Suprapubic skin (tissue), 4 donors: ENCODE measurements at regions not wholly inside any gene's neighbourhood (a gene's known extent, or its start where the extent isn't known, plus 50 kb on each side); places are given as distances from the start of the nearest gene placed in this dataset.

Source experiments
- DNase-seq, 2 donors: peaks; one replicate each; pipeline ENCODE4 v3.0.0-alpha.2; 2019; ENCODE audit warnings: low spot score in 2 of 2
- H3K27ac ChIP-seq: fragments of 200-600 bp; sonication (generic); one replicate; pipeline ENCODE4 v1.5.1; 2019
- H3K27me3 ChIP-seq: fragments of 200-600 bp; sonication (generic); one replicate; pipeline ENCODE4 v1.5.1; 2019
- H3K36me3 ChIP-seq: fragments of 200-600 bp; sonication (generic); one replicate; pipeline ENCODE4 v1.5.1; 2019
- H3K4me1 ChIP-seq: fragments of 200-600 bp; sonication (generic); one replicate; pipeline ENCODE4 v1.5.1; 2019
- H3K4me3 ChIP-seq: fragments of 200-600 bp; sonication (generic); one replicate; pipeline ENCODE4 v1.5.1; 2019; ENCODE audit warnings: mild to moderate bottlenecking
- H3K9me3 ChIP-seq: fragments of 200-600 bp; sonication (generic); one replicate; pipeline ENCODE4 v1.5.1; 2019
- EP300 ChIP-seq: sonication (generic); formaldehyde crosslinking; IDR thresholded peaks from one replicate; pipeline ENCODE4 v1.6.1; 2017; ENCODE audit warnings: antibody characterized with exemption
- POLR2A ChIP-seq, 2 donors: fragments of 450-650 bp; IDR thresholded peaks; one replicate each; pipeline ENCODE4 v1.6.1; 2017; ENCODE audit warnings: antibody characterized with exemption in 2 of 2, mild to moderate bottlenecking in 2 of 2, moderate library complexity in 2 of 2
- POLR2AphosphoS5 ChIP-seq, 3 donors: sonication (generic); formaldehyde crosslinking; IDR thresholded peaks; one replicate each; pipeline ENCODE4 v1.6.1; 2017; ENCODE audit warnings: antibody characterized with exemption in 3 of 3
- WGBS: methylation state at CpG from one replicate; pipeline ENCODE4 v1.1.5; 2018; 5-methylcytosine and 5-hydroxymethylcytosine counted together
- TF ChIP-seq, protein P1 (sequence below), 2 donors: fragments of 200-600 bp in 1 of 2; fragments of 450-650 bp in 1 of 2; sonication (generic) in 1 of 2; IDR thresholded peaks; one replicate each; pipeline ENCODE4 v1.5.1; 2016 to 2019; ENCODE audit warnings: antibody characterized with exemption in 2 of 2, mild to moderate bottlenecking in 1 of 2, moderate library complexity in 1 of 2

DNA sequence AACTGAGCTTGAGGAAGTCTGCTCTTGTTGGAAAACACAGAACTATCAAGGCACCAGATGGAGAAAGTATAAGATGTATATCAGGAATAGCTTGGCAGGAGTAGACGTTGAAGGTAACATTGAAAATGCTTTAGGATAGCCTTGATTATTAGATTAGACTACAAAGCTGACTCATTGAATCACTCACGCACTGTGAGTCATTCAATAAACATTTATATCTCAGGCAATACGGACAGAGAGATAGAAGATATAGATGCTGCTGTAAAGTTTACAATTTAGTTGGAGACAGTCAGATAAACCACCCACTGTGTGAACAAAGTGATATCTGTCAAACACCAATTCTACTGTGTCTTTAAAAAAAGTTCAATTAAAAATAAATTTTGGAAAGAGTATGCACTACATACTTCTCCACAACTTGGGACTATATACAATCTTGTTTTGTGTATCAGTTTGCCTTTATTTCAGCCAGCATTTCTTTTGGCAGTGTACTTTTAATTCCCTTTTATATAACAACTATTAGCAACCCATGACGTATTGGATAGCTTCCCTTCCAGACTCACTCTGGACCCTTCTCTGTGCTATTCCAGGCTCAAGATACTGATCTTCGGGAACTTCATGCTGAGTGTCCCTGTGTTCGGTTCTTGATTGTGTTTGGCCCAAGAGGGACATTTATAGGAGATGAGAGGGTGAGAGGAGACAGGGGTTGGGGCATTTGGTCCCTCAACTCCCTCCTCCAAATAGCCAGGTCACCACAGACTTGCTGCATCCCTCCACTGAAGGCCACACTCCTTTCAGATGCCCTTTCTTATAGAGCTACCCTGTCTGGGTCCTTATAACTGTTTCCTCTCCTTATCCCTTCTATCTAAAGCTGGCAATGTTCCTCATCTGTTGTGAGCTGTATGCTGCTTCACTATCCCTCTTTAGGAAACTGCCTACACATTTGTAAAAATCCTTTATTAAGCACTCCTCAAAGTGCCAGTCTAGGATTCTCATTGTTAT lies 176.6 kb upstream of the PTPRK start:
- TF ChIP-seq, protein P1, sequence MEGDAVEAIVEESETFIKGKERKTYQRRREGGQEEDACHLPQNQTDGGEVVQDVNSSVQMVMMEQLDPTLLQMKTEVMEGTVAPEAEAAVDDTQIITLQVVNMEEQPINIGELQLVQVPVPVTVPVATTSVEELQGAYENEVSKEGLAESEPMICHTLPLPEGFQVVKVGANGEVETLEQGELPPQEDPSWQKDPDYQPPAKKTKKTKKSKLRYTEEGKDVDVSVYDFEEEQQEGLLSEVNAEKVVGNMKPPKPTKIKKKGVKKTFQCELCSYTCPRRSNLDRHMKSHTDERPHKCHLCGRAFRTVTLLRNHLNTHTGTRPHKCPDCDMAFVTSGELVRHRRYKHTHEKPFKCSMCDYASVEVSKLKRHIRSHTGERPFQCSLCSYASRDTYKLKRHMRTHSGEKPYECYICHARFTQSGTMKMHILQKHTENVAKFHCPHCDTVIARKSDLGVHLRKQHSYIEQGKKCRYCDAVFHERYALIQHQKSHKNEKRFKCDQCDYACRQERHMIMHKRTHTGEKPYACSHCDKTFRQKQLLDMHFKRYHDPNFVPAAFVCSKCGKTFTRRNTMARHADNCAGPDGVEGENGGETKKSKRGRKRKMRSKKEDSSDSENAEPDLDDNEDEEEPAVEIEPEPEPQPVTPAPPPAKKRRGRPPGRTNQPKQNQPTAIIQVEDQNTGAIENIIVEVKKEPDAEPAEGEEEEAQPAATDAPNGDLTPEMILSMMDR (IDR thresholded peaks at IDR 0.05): no peak
- TF ChIP-seq POLR2AphosphoS5 (IDR thresholded peaks at IDR 0.05) (no peak), POLR2A (IDR thresholded peaks at IDR 0.05) (no peak), EP300 (no peak)
- WGBS: 57% methylated on average over 6 of the region's 6 CpGs
- Histone ChIP-seq H3K4me1 (no peaks in the 10 kb centered on the region), H3K4me3 (no peak overlapping the region), H3K27ac (no peak overlapping the region), H3K9me3 (no peaks in the 10 kb centered on the region), H3K27me3 (no peaks in the 10 kb centered on the region), H3K36me3 (no peaks in the 10 kb centered on the region)
- no peak for DNase-seq

DNA sequence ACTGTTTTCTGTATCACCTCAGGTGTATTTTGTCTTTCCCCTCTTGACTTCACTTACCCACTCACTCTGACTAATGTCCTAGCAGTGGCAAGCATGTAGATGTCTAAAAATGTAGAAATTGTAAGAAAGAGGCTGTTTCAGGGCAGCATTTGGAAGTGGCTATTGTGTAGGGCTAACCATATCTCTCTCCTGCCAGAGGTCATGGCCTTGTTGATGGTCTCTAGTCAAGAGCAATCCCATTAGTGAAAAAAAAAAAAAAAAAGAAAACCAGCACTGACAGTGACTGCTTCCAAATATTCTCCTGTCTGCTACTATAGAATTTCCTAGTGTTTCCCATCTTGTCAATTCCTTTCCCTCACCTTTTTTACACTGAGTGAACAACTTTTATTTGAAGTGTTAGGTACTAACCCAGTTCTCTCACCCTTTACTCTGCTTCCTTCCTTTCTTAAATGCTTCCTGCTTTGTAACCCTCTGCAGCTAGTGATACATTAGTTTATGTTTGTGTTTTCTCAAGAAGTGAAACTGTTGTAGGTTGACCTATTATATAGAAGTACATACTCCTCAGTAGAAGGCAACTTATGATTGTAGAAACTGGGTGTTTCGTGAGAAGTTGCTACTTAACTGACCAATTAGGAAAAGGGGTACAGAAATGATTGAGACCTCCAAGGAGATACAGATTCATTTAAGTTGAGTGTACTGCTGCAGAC lies 174.1 kb upstream of the PTPRK start:
- DNase-seq: no peak
- H3K36me3 ChIP-seq: no peaks in the 10 kb centered on the region
- no peak overlapping the region for H3K4me3 ChIP-seq
- no peaks in the 10 kb centered on the region for H3K9me3 ChIP-seq
- no peaks in the 10 kb centered on the region for H3K27me3 ChIP-seq
- H3K27ac ChIP-seq: no peak overlapping the region
- no peaks in the 10 kb centered on the region for H3K4me1 ChIP-seq
- TF ChIP-seq POLR2AphosphoS5 (IDR thresholded peaks at IDR 0.05) (no peak), EP300 (no peak), POLR2A (IDR thresholded peaks at IDR 0.05) (no peak)
- TF ChIP-seq, protein P1 (IDR thresholded peaks at IDR 0.05): no peak
- 87% methylated on average over 1 of the region's 1 CpG for WGBS

DNA sequence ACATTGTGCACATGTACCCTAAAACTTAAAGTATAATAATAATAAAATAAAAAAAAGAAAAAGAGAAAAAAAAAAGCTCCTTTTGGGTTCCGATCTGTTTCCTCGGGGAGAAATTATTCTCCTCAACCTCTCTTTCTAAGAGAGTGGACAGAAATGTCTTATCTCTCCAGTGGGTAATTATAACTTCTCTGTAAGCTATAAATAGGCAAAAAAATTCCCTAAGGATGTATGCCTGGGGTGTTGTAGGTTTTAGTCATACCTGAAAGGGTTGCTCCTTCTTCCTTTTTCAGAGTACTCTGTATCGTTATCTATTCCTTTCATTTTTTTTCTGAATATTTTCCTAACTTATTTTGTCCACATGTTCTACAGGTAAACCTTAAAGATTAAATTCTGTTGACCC lies 169.7 kb upstream of the PTPRK start:
- TF ChIP-seq POLR2AphosphoS5 (IDR thresholded peaks at IDR 0.05) (no peak), EP300 (no peak), POLR2A (IDR thresholded peaks at IDR 0.05) (no peak)
- TF ChIP-seq, protein P1 (IDR thresholded peaks at IDR 0.05): no peak
- Histone ChIP-seq H3K4me3 (no peak overlapping the region), H3K9me3 (no peaks in the 10 kb centered on the region), H3K27me3 (no peaks in the 10 kb centered on the region), H3K36me3 (no peaks in the 10 kb centered on the region), H3K27ac (no peak overlapping the region), H3K4me1 (no peaks in the 10 kb centered on the region)
- WGBS: 87% methylated on average over 3 of the region's 3 CpGs
- no peak for DNase-seq

DNA sequence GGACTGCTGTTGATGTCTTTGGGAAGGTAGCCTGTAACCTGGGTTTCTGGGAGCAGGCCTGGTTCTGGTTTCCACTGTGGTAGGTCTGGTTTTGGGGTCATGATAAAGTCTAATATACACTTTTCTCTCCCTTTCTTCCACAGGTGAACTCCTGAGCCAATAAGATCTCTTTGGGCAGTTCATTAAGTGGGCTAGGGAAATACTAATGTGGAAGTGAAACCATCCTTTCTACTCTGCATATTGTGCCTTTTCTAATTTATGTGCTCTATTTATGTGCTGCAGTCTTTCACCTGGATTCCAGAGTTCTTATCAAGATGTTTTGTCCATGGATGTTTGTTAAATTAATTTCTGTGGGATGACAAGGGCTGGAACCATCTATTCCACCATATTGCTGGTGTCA lies 165.7 kb upstream of the PTPRK start:
- Histone ChIP-seq H3K36me3 (no peaks in the 10 kb centered on the region), H3K27me3 (no peaks in the 10 kb centered on the region), H3K4me3 (no peak overlapping the region), H3K4me1 (no peaks in the 10 kb centered on the region), H3K9me3 (no peaks in the 10 kb centered on the region), H3K27ac (no peak overlapping the region)
- no peak for DNase-seq
- no peak for TF ChIP-seq EP300
- no peak for TF ChIP-seq POLR2A (IDR thresholded peaks at IDR 0.05)
- TF ChIP-seq, protein P1 (IDR thresholded peaks at IDR 0.05): no peak
- TF ChIP-seq POLR2AphosphoS5 (IDR thresholded peaks at IDR 0.05): no peak

DNA sequence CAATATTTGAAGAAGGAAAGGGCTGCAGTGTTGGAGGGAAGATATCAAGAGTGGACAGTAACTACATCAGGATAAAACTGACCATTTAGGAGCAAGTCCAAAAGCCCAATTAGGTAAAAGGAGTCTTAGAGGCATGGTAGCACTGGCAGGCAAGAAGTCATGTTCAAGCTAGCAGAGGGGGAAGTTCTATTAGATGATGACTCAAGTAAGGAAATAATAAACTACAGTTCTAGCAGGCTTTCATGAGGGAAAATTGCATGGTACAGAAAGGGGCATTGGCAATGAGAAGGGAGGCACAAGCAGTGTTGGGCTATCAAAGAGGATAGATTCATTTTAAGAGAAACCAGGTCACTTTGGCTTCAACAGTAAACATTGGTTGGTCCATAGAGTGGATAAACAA lies 156.1 kb upstream of the PTPRK start:
- TF ChIP-seq POLR2A (IDR thresholded peaks at IDR 0.05) (no peak), EP300 (no peak), POLR2AphosphoS5 (IDR thresholded peaks at IDR 0.05) (no peak)
- TF ChIP-seq, protein P1 (IDR thresholded peaks at IDR 0.05): no peak
- Histone ChIP-seq H3K27me3 (no peaks in the 10 kb centered on the region), H3K4me1 (no peaks in the 10 kb centered on the region), H3K36me3 (no peaks in the 10 kb centered on the region), H3K27ac (no peak overlapping the region), H3K4me3 (no peak overlapping the region), H3K9me3 (no peaks in the 10 kb centered on the region)
- DNase-seq: no peak
